A673 (cell line): ENCODE measurements at regions not wholly inside any gene's neighbourhood (a gene's known extent, or its start where the extent isn't known, plus 50 kb on each side); places are given as distances from the start of the nearest gene placed in this dataset.

Experiments used
- BruUV-seq: library from RNA; stranded (reverse); fragments of 400-500 nt; replicated peaks from 2 replicates; lab custom pipeline; 2021; lab: Mats Ljungman, UMichigan
- CTCF ChIA-PET: fragments of 300-600 bp; sonication (Branson Sonifier 250); formaldehyde crosslinking; loops from one replicate; lab custom pipeline; 2022; ENCODE audit warnings: antibody characterized with exemption; lab: Charles Lee
- POLR2A ChIA-PET: fragments of 300-600 bp; sonication (Branson Sonifier 250); formaldehyde crosslinking; loops from one replicate; lab custom pipeline; 2022; ENCODE audit warnings: antibody characterized with exemption; ENCODE audit not compliant: low non-redundant PET; lab: Charles Lee
- DNase-seq: peaks from one replicate; pipeline ENCODE4 v3.0.0-alpha.2; 2015; ENCODE audit warnings: low spot score
- H3K27ac ChIP-seq: fragments of 200-600 bp; sonication (generic); 2 replicates; pipeline ENCODE4 v1.5.1; 2016; ENCODE audit warnings: mixed run types, low read depth, mild to moderate bottlenecking, mixed read lengths, antibody characterized with exemption, low read length; ENCODE audit not compliant: poor library complexity, severe bottlenecking
- H3K27me3 ChIP-seq: fragments of 200-600 bp; sonication (generic); replicated peaks from 2 replicates; pipeline ENCODE4 v1.6.1; 2017; ENCODE audit warnings: mixed run types, low read depth, mild to moderate bottlenecking, mixed read lengths, antibody characterized with exemption, low read length; ENCODE audit not compliant: insufficient read depth, poor library complexity
- H3K36me3 ChIP-seq: fragments of 200-600 bp; sonication (generic); 2 replicates; pipeline ENCODE4 v1.6.1; 2016; ENCODE audit warnings: mixed run types, mild to moderate bottlenecking, mixed read lengths, antibody characterized with exemption, low read length; ENCODE audit not compliant: insufficient read depth, poor library complexity, severe bottlenecking
- H3K4me1 ChIP-seq: fragments of 200-600 bp; sonication (generic); 2 replicates; pipeline ENCODE4 v1.6.1; 2017; ENCODE audit warnings: mixed run types, mild to moderate bottlenecking, mixed read lengths, antibody characterized with exemption, low read length; ENCODE audit not compliant: insufficient read depth, poor library complexity, severe bottlenecking
- H3K4me3 ChIP-seq: fragments of 200-600 bp; sonication (generic); 2 replicates; pipeline ENCODE4 v1.5.1; 2016; ENCODE audit warnings: low read depth, mixed run types, mild to moderate bottlenecking, mixed read lengths, low read length; ENCODE audit not compliant: poor library complexity, severe bottlenecking
- H3K9me3 ChIP-seq: fragments of 200-600 bp; sonication (generic); 2 replicates; pipeline ENCODE4 v1.6.1; 2016; ENCODE audit warnings: mixed run types, low read depth, mild to moderate bottlenecking, mixed read lengths, antibody characterized with exemption, low read length; ENCODE audit not compliant: poor library complexity, severe bottlenecking
- EZH2 ChIP-seq: fragments of 200-600 bp; sonication (generic); IDR thresholded peaks from 2 replicates; pipeline ENCODE4 v1.6.1; 2017; ENCODE audit warnings: borderline replicate concordance, low read depth, mild to moderate bottlenecking, mixed read lengths, antibody characterized with exemption, low read length; ENCODE audit not compliant: poor library complexity, severe bottlenecking
- intact Hi-C: fragments of 100-400 bp; cut with micrococcal nuclease; formaldehyde crosslinking; loops from one replicate; pipeline ENCODE4 v1.10.0; 2022; ENCODE audit not compliant: unreplicated experiment
- TF ChIP-seq, protein P1 (sequence below): fragments of 300-800, 200-600 bp; sonication (generic); conservative IDR thresholded peaks from 2 replicates; pipeline ENCODE4 v1.5.1; 2017; ENCODE audit warnings: low read depth, mild to moderate bottlenecking, antibody characterized with exemption, low read length, moderate library complexity, mixed read lengths

DNA sequence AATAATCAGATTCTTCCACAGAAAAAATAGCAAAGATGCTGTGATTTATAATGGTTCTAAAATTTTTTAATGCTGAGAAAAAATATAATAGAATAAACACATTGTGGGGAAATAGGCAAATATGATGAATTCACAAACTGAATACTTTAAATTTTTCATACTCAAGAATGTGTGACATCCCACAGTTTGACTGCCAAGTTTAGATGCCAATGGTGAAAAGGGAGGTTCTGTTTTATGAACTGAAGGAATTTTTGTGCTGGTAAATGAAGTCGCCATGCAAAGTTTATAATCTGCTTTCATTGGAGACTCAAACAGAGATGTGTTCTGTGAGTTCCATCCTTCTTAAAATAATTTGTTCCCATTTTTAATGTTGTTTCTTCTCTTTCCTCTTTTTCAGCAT, 367.5 kb upstream of the ADAMTS16 start:
- no peaks in the 10 kb centered on the region for H3K9me3 ChIP-seq
- ChIA-PET POLR2A (no interaction called here), CTCF (no interaction called here)
- H3K4me1 ChIP-seq = no peaks in the 10 kb centered on the region
- TF ChIP-seq EZH2 = no peak
- no TSS peak for BruUV-seq
- H3K27ac ChIP-seq = no peak overlapping the region
- no peaks in the 10 kb centered on the region for H3K36me3 ChIP-seq
- no peak overlapping the region for H3K4me3 ChIP-seq
- no peaks in the 10 kb centered on the region for H3K27me3 ChIP-seq
- intact Hi-C loops = no loop called here
- no peak for DNase-seq

DNA sequence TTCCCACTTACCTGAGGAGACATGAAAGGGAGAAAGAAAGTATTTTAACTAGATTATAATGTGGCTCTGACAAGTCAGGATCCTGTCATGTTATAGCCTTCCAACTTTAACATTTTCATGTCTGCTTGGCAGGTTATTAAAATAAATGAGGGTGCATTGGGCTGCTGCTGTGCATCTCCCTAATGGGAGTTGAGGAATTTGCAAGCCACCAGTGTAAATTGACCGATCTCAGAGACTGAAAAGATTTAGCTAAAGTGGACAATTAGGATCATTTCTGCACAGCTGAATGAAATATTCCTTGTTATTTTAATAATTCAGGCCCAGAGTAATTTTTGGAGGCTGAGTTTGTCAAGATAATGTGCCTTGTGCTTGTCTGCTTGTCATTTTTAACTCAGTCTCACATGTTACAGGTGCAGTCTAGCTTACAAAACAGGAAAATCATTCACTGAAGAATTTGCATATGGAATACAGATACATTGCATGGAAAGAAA, 366.3 kb upstream of the ADAMTS16 start:
- Histone ChIP-seq H3K27ac (no peak overlapping the region), H3K4me1 (no peaks in the 10 kb centered on the region), H3K4me3 (no peak overlapping the region), H3K27me3 (no peaks in the 10 kb centered on the region), H3K36me3 (no peaks in the 10 kb centered on the region), H3K9me3 (no peaks in the 10 kb centered on the region)
- CTCF ChIA-PET = no interaction called here
- no TSS peak for BruUV-seq
- TF ChIP-seq, protein P1, sequence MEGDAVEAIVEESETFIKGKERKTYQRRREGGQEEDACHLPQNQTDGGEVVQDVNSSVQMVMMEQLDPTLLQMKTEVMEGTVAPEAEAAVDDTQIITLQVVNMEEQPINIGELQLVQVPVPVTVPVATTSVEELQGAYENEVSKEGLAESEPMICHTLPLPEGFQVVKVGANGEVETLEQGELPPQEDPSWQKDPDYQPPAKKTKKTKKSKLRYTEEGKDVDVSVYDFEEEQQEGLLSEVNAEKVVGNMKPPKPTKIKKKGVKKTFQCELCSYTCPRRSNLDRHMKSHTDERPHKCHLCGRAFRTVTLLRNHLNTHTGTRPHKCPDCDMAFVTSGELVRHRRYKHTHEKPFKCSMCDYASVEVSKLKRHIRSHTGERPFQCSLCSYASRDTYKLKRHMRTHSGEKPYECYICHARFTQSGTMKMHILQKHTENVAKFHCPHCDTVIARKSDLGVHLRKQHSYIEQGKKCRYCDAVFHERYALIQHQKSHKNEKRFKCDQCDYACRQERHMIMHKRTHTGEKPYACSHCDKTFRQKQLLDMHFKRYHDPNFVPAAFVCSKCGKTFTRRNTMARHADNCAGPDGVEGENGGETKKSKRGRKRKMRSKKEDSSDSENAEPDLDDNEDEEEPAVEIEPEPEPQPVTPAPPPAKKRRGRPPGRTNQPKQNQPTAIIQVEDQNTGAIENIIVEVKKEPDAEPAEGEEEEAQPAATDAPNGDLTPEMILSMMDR = no peak
- no peak for TF ChIP-seq EZH2
- POLR2A ChIA-PET = no interaction called here
- no peak for DNase-seq
- intact Hi-C loops = no loop called here

DNA sequence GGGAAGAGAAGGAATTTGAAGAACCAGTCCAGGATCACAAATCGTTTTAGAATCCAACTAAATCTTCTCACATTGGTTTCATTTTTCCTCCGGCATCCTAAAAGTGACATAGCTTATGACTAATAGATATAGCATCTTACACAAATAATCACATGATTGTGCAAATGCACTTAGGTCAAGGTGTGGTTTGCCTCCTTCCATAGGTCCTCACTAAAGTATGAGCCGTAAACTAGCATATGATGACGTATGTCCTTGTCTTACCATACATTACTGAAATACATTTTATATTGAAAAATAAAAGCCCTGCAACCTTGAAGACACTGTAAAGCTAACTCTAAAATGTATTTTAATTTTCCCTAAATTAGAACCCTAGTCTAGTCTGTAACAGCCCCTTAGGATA, 362.7 kb upstream of the ADAMTS16 start:
- DNase-seq = no peak
- intact Hi-C loops = no loop called here
- CTCF ChIA-PET = no interaction called here

DNA sequence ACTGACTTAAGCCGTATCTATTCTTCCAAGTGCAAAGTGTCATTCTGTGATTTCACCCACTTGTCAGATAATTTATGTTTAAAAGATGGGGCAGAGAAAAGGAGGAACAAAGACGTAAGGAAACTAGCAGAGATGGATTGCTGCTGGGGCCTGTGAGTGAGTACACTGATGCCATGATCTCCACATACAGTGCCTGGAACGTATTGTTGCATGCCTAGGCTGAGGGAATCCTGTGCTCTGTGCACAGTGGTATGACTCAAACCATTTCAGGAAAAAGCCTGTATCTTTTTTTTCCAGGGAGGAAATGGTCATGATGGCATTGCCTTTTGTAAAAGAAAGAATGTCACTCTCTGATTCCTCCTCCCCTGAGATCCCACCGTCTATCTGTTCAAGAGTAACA, 359.5 kb upstream of the ADAMTS16 start:
- TF ChIP-seq EZH2 = no peak
- TF ChIP-seq, protein P1 = no peak
- ChIA-PET CTCF (no interaction called here), POLR2A (no interaction called here)
- H3K36me3 ChIP-seq = no peaks in the 10 kb centered on the region
- H3K27ac ChIP-seq = no peak overlapping the region
- no TSS peak for BruUV-seq
- H3K4me1 ChIP-seq = no peaks in the 10 kb centered on the region
- peaks cover 2% of the 10 kb centered on the region for H3K9me3 ChIP-seq
- intact Hi-C loops = no loop called here
- no peak for DNase-seq
- no peak overlapping the region for H3K4me3 ChIP-seq
- H3K27me3 ChIP-seq = no peaks in the 10 kb centered on the region

More for the DNA sequence above, 362.7 kb upstream of the ADAMTS16 start:
- H3K9me3 ChIP-seq = no peaks in the 10 kb centered on the region
- BruUV-seq = no TSS peak
- no peak overlapping the region for H3K4me3 ChIP-seq
- H3K36me3 ChIP-seq = no peaks in the 10 kb centered on the region
- TF ChIP-seq, protein P1 = no peak
- no peak for TF ChIP-seq EZH2
- no peaks in the 10 kb centered on the region for H3K27me3 ChIP-seq
- no peaks in the 10 kb centered on the region for H3K4me1 ChIP-seq
- POLR2A ChIA-PET = no interaction called here
- no peak overlapping the region for H3K27ac ChIP-seq
